HG03175 (cell line): ENCODE measurements at regions not wholly inside any gene's neighbourhood (a gene's known extent, or its start where the extent isn't known, plus 50 kb on each side); places are given as distances from the start of the nearest gene placed in this dataset.
A peak's percentile ranks its signal among the peaks of the same experiment; 100 is the strongest.
"Not testable (repeated sequence)": the region's sequence is repeated elsewhere in the genome, so short reads cannot be mapped to it uniquely, and the experiment has no call there.

ENCODE experiments used
- ATAC-seq: cut with Tn5 transposase; IDR thresholded peaks from one replicate; pipeline ENCODE4 v1.9.1; 2021; ENCODE audit warnings: mild to moderate bottlenecking, moderate library complexity; ENCODE audit not compliant: unreplicated experiment

- not testable (repeated sequence) for ATAC-seq
Measured at GRCh38 chrX:31014474-31014873, 57.4 kb downstream of the FTHL17 start.

GRCh38 chrX:31012509-31013025 is 59.3 kb downstream of the FTHL17 start:
- ATAC-seq, result no peak

- ATAC-seq, result no peak
Measured at GRCh38 chrX:31007321-31007720, 64.5 kb downstream of the FTHL17 start.

- ATAC-seq, result no peak
Measured at GRCh38 chrX:31006027-31006426, 65.8 kb downstream of the FTHL17 start.

GRCh38 chrX:30997411-30997810 is 74.4 kb downstream of the FTHL17 start:
- ATAC-seq, result no peak

- ATAC-seq, result no peak
Measured at GRCh38 chrX:30995705-30996104, 76.1 kb downstream of the FTHL17 start.

GRCh38 chrX:30995060-30995700 is 76.7 kb downstream of the FTHL17 start:
- ATAC-seq, result no peak

- not testable (repeated sequence) for ATAC-seq
Measured at GRCh38 chrX:30994018-30994417, 77.8 kb downstream of the FTHL17 start.

GRCh38 chrX:30992381-30992904 is 79.4 kb downstream of the FTHL17 start:
- no peak for ATAC-seq

- no peak for ATAC-seq
Measured at GRCh38 chrX:30990361-30990760, 81.5 kb downstream of the FTHL17 start.

GRCh38 chrX:30982467-30982866 is 89.4 kb downstream of the FTHL17 start:
- ATAC-seq, result no peak

GRCh38 chrX:30981968-30982367 is 89.9 kb downstream of the FTHL17 start:
- no peak for ATAC-seq

- no peak for ATAC-seq
Measured at GRCh38 chrX:30979271-30979670, 90.2 kb upstream of the TAB3 start.

- no peak for ATAC-seq
Measured at GRCh38 chrX:30975467-30975866, 86.4 kb upstream of the TAB3 start.

- no peak for ATAC-seq
Measured at GRCh38 chrX:30973784-30974427, 84.9 kb upstream of the TAB3 start.

- ATAC-seq, result peak; percentile 95
Measured at GRCh38 chrX:30971774-30972603, 82.9 kb upstream of the TAB3 start.

GRCh38 chrX:30967516-30967915 is 78.5 kb upstream of the TAB3 start:
- ATAC-seq, result no peak

- ATAC-seq, result no peak
Measured at GRCh38 chrX:30965767-30966166, 76.7 kb upstream of the TAB3 start.

- no peak for ATAC-seq
Measured at GRCh38 chrX:30961387-30962174, 72.5 kb upstream of the TAB3 start.

GRCh38 chrX:30957753-30958152 is 68.7 kb upstream of the TAB3 start:
- no peak for ATAC-seq

GRCh38 chrX:30955687-30956086 is 66.6 kb upstream of the TAB3 start:
- no peak for ATAC-seq
